ENCODE measurements at regions not wholly inside any gene's neighbourhood (a gene's known extent, or its start where the extent isn't known, plus 50 kb on each side); places are given as distances from the start of the nearest gene placed in this dataset.

- TF ChIP-seq EZH2phosphoT487 (IDR thresholded peaks at IDR 0.05; ENCODE audit: insufficient read depth, low read depth) (no peak), EZH2 (IDR thresholded peaks at IDR 0.05; ENCODE audit: insufficient read depth, poor library complexity, severe bottlenecking) (no peak)
Observed at GRCh38 chr16:49911430-49911829, 55.5 kb upstream of the ZNF423 start.
